CD8-positive, alpha-beta memory T cell (primary cell): ENCODE measurements at regions not wholly inside any gene's neighbourhood (a gene's known extent, or its start where the extent isn't known, plus 50 kb on each side); places are given as distances from the start of the nearest gene placed in this dataset.

Experiments
- CTCF ChIA-PET: fragments of 350-600 bp; sonication (Branson Sonifier 250); formaldehyde crosslinking; loops from one replicate; lab custom pipeline; 2021; ENCODE audit warnings: antibody characterized with exemption; lab: Charles Lee
- POLR2A ChIA-PET: fragments of 350-600 bp; sonication (Branson Sonifier 250); formaldehyde crosslinking; loops from one replicate; lab custom pipeline; 2021; ENCODE audit warnings: antibody characterized with exemption; lab: Charles Lee
- DNase-seq, 5 donors: peaks; one replicate each; pipeline versions ENCODE4 v3.0.0 to v3.0.0-alpha.2; 2020 to 2022; ENCODE audit warnings: mixed read lengths in 1 of 5
- H3K27ac ChIP-seq: one replicate; pipeline ENCODE4 v1.7.0; 2013; ENCODE audit warnings: low read depth, mild to moderate bottlenecking, low read length, moderate library complexity
- H3K27me3 ChIP-seq: 2 replicates; pipeline ENCODE4 v1.7.0; 2013; ENCODE audit warnings: low read length, mild to moderate bottlenecking; ENCODE audit not compliant: insufficient read depth, poor library complexity, severe bottlenecking
- H3K36me3 ChIP-seq: 2 replicates; pipeline ENCODE4 v1.7.0; 2013; ENCODE audit warnings: mild to moderate bottlenecking, low read length, moderate library complexity; ENCODE audit not compliant: insufficient read depth
- H3K4me1 ChIP-seq: 2 replicates; pipeline ENCODE4 v1.7.0; 2013; ENCODE audit warnings: mild to moderate bottlenecking, low read length, moderate library complexity; ENCODE audit not compliant: insufficient read depth
- H3K4me3 ChIP-seq: 2 replicates; pipeline ENCODE4 v1.7.0; 2013; ENCODE audit warnings: mild to moderate bottlenecking, low read length
- H3K9me3 ChIP-seq: 2 replicates; pipeline ENCODE4 v1.7.0; 2013; ENCODE audit warnings: mild to moderate bottlenecking, low read length
- H3K27ac Mint-ChIP-seq, 8 donors: one replicate each; pipeline ENCODE4 v1.8.0; 2020 to 2021; ENCODE audit warnings: mixed read lengths in 8 of 8, mild to moderate bottlenecking in 6 of 8, inconsistent platforms in 3 of 8, moderate library complexity in 3 of 8
- H3K27me3 Mint-ChIP-seq, 2 donors: one replicate each; pipeline ENCODE4 v1.8.0; 2020 to 2021; ENCODE audit warnings: mixed read lengths in 2 of 2, mild to moderate bottlenecking in 1 of 2, moderate library complexity in 1 of 2
- H3K36me3 Mint-ChIP-seq, 3 donors: one replicate each; pipeline ENCODE4 v1.8.0; 2020 to 2021; ENCODE audit warnings: mixed read lengths in 3 of 3, inconsistent platforms in 1 of 3, mild to moderate bottlenecking in 1 of 3
- H3K4me1 Mint-ChIP-seq, 3 donors: one replicate each; pipeline ENCODE4 v1.8.0; 2020 to 2021; ENCODE audit warnings: mixed read lengths in 3 of 3, inconsistent platforms in 1 of 3, mild to moderate bottlenecking in 1 of 3
- H3K4me3 Mint-ChIP-seq, 7 donors: one replicate each; pipeline ENCODE4 v1.8.0; 2020 to 2021; ENCODE audit warnings: mixed read lengths in 7 of 7, mild to moderate bottlenecking in 6 of 7, moderate library complexity in 4 of 7, inconsistent platforms in 2 of 7
- H3K9me3 Mint-ChIP-seq, 5 donors: one replicate each; pipeline ENCODE4 v1.8.0; 2020 to 2022; ENCODE audit warnings: mixed read lengths in 5 of 5, mild to moderate bottlenecking in 3 of 5, moderate library complexity in 2 of 5, inconsistent platforms in 1 of 5

GRCh38 chr1:86239894-86240293 is 83.3 kb upstream of the COL24A1 start:
- H3K4me3 Mint-ChIP-seq: no peak overlapping the region
- no peak overlapping the region for H3K4me3 ChIP-seq
- H3K4me1 Mint-ChIP-seq: no peaks in the 10 kb centered on the region
- no peak overlapping the region for H3K27ac Mint-ChIP-seq
- no peaks in the 10 kb centered on the region for H3K36me3 Mint-ChIP-seq
- POLR2A ChIA-PET: no interaction called here
- H3K36me3 ChIP-seq: no peaks in the 10 kb centered on the region
- H3K27ac ChIP-seq: no peak overlapping the region
- no peak for DNase-seq
- CTCF ChIA-PET: no interaction called here
- no peaks in the 10 kb centered on the region for H3K4me1 ChIP-seq
- peaks cover 0 to 5% (median 0%) of the 10 kb centered on the region in 5 donors for H3K9me3 Mint-ChIP-seq
- H3K9me3 ChIP-seq: no peaks in the 10 kb centered on the region
- H3K27me3 Mint-ChIP-seq: peaks cover 0 to 2% of the 10 kb centered on the region in 2 donors
- H3K27me3 ChIP-seq: no peaks in the 10 kb centered on the region

- Histone ChIP-seq H3K27me3 (no peaks in the 10 kb centered on the region), H3K9me3 (no peaks in the 10 kb centered on the region), H3K36me3 (no peaks in the 10 kb centered on the region), H3K4me3 (no peak overlapping the region), H3K4me1 (no peaks in the 10 kb centered on the region), H3K27ac (no peak overlapping the region)
- H3K4me1 Mint-ChIP-seq: no peaks in the 10 kb centered on the region
- H3K27ac Mint-ChIP-seq: no peak overlapping the region
- H3K36me3 Mint-ChIP-seq: no peaks in the 10 kb centered on the region
- no peak for DNase-seq
- ChIA-PET POLR2A (no interaction called here), CTCF (no interaction called here)
- no peak overlapping the region for H3K4me3 Mint-ChIP-seq
- peaks cover 0 to 5% (median 0%) of the 10 kb centered on the region in 5 donors for H3K9me3 Mint-ChIP-seq
- peaks cover 0 to 2% of the 10 kb centered on the region in 2 donors for H3K27me3 Mint-ChIP-seq
Measured at GRCh38 chr1:86239490-86239889, 82.9 kb upstream of the COL24A1 start.

- Mint-ChIP-seq H3K4me1 (no peaks in the 10 kb centered on the region), H3K27me3 (peaks cover 0 to 5% of the 10 kb centered on the region in 2 donors), H3K9me3 (peaks cover 0 to 5% (median 0%) of the 10 kb centered on the region in 5 donors), H3K4me3 (no peak overlapping the region), H3K27ac (no peak overlapping the region), H3K36me3 (no peaks in the 10 kb centered on the region)
- no peak overlapping the region for H3K4me3 ChIP-seq
- no peaks in the 10 kb centered on the region for H3K9me3 ChIP-seq
- no peaks in the 10 kb centered on the region for H3K27me3 ChIP-seq
- ChIA-PET CTCF (no interaction called here), POLR2A (no interaction called here)
- H3K4me1 ChIP-seq: no peaks in the 10 kb centered on the region
- no peak for DNase-seq
- no peak overlapping the region for H3K27ac ChIP-seq
- H3K36me3 ChIP-seq: no peaks in the 10 kb centered on the region
Measured at GRCh38 chr1:86238226-86238625, 81.7 kb upstream of the COL24A1 start.

GRCh38 chr1:86235852-86236251 is 79.3 kb upstream of the COL24A1 start:
- CTCF ChIA-PET: no interaction called here
- Mint-ChIP-seq H3K27me3 (peaks cover 0 to 6% of the 10 kb centered on the region in 2 donors), H3K27ac (no peak overlapping the region), H3K36me3 (no peaks in the 10 kb centered on the region), H3K4me1 (no peaks in the 10 kb centered on the region), H3K9me3 (peaks cover 0 to 5% (median 0%) of the 10 kb centered on the region in 5 donors), H3K4me3 (no peak overlapping the region)
- Histone ChIP-seq H3K4me3 (no peak overlapping the region), H3K27ac (no peak overlapping the region), H3K36me3 (no peaks in the 10 kb centered on the region), H3K27me3 (no peaks in the 10 kb centered on the region), H3K9me3 (no peaks in the 10 kb centered on the region), H3K4me1 (no peaks in the 10 kb centered on the region)
- POLR2A ChIA-PET: no interaction called here
- no peak for DNase-seq

GRCh38 chr1:86233403-86233802 is 76.8 kb upstream of the COL24A1 start:
- H3K36me3 ChIP-seq: no peaks in the 10 kb centered on the region
- POLR2A ChIA-PET: no interaction called here
- Mint-ChIP-seq H3K27ac (no peak overlapping the region), H3K4me3 (no peak overlapping the region), H3K9me3 (peaks cover 0 to 5% (median 0%) of the 10 kb centered on the region in 5 donors), H3K27me3 (peaks cover 0 to 6% of the 10 kb centered on the region in 2 donors), H3K36me3 (no peaks in the 10 kb centered on the region), H3K4me1 (no peaks in the 10 kb centered on the region)
- H3K27ac ChIP-seq: no peak overlapping the region
- H3K4me1 ChIP-seq: no peaks in the 10 kb centered on the region
- CTCF ChIA-PET: no interaction called here
- DNase-seq: no peak
- no peak overlapping the region for H3K4me3 ChIP-seq
- no peaks in the 10 kb centered on the region for H3K27me3 ChIP-seq
- H3K9me3 ChIP-seq: no peaks in the 10 kb centered on the region

GRCh38 chr1:86231076-86231475 is 74.5 kb upstream of the COL24A1 start:
- DNase-seq: no peak
- CTCF ChIA-PET: no interaction called here
- peaks cover 0 to 5% (median 0%) of the 10 kb centered on the region in 5 donors for H3K9me3 Mint-ChIP-seq
- POLR2A ChIA-PET: no interaction called here
- peaks cover 0 to 5% of the 10 kb centered on the region in 2 donors for H3K27me3 Mint-ChIP-seq
- no peaks in the 10 kb centered on the region for H3K27me3 ChIP-seq
- H3K4me1 ChIP-seq: no peaks in the 10 kb centered on the region
- no peaks in the 10 kb centered on the region for H3K36me3 Mint-ChIP-seq
- no peaks in the 10 kb centered on the region for H3K4me1 Mint-ChIP-seq
- no peak overlapping the region for H3K27ac ChIP-seq
- H3K9me3 ChIP-seq: no peaks in the 10 kb centered on the region
- H3K4me3 Mint-ChIP-seq: no peak overlapping the region
- H3K4me3 ChIP-seq: no peak overlapping the region
- H3K27ac Mint-ChIP-seq: no peak overlapping the region
- no peaks in the 10 kb centered on the region for H3K36me3 ChIP-seq

GRCh38 chr1:86229405-86229975 is 72.9 kb upstream of the COL24A1 start:
- Histone ChIP-seq H3K9me3 (no peaks in the 10 kb centered on the region), H3K27ac (no peak overlapping the region), H3K27me3 (no peaks in the 10 kb centered on the region), H3K4me1 (no peaks in the 10 kb centered on the region), H3K4me3 (no peak overlapping the region), H3K36me3 (no peaks in the 10 kb centered on the region)
- no peak for DNase-seq
- peaks cover 0 to 2% (median 0%) of the 10 kb centered on the region in 5 donors for H3K9me3 Mint-ChIP-seq
- CTCF ChIA-PET: no interaction called here
- H3K27ac Mint-ChIP-seq: no peak overlapping the region
- POLR2A ChIA-PET: no interaction called here
- no peaks in the 10 kb centered on the region for H3K36me3 Mint-ChIP-seq
- no peaks in the 10 kb centered on the region for H3K4me1 Mint-ChIP-seq
- H3K4me3 Mint-ChIP-seq: no peak overlapping the region
- H3K27me3 Mint-ChIP-seq: peaks cover 0 to 4% of the 10 kb centered on the region in 2 donors

- no peak for DNase-seq
- CTCF ChIA-PET: no interaction called here
- no peaks in the 10 kb centered on the region for H3K27me3 ChIP-seq
- no peak overlapping the region for H3K4me3 ChIP-seq
- H3K27ac ChIP-seq: no peak overlapping the region
- Mint-ChIP-seq H3K27ac (no peak overlapping the region), H3K4me3 (no peak overlapping the region), H3K4me1 (no peaks in the 10 kb centered on the region), H3K36me3 (no peaks in the 10 kb centered on the region), H3K27me3 (peaks cover 0 to 4% of the 10 kb centered on the region in 2 donors), H3K9me3 (no peaks in the 10 kb centered on the region)
- H3K36me3 ChIP-seq: no peaks in the 10 kb centered on the region
- H3K9me3 ChIP-seq: no peaks in the 10 kb centered on the region
- H3K4me1 ChIP-seq: no peaks in the 10 kb centered on the region
- POLR2A ChIA-PET: no interaction called here
Measured at GRCh38 chr1:86228546-86228945, 72.0 kb upstream of the COL24A1 start.
